HL-60 (cell line): ENCODE measurements at regions not wholly inside any gene's neighbourhood (a gene's known extent, or its start where the extent isn't known, plus 50 kb on each side); places are given as distances from the start of the nearest gene placed in this dataset.

Experiments used
- CTCF ChIP-seq: IDR thresholded peaks from one replicate; pipeline ENCODE4 v1.5.1; 2011; ENCODE audit warnings: low read length, control low read depth, inconsistent platforms; ENCODE audit not compliant: insufficient read depth
- GABPA ChIP-seq: IDR thresholded peaks from 2 replicates; pipeline ENCODE4 v1.6.1; 2012; ENCODE audit warnings: low read depth
- POLR2AphosphoS5 ChIP-seq: IDR thresholded peaks from 2 replicates; pipeline ENCODE4 v1.6.1; 2012; ENCODE audit warnings: low read depth
- REST ChIP-seq: IDR thresholded peaks from 2 replicates; pipeline ENCODE4 v1.6.1; 2012; ENCODE audit warnings: low read depth; ENCODE audit not compliant: insufficient replicate concordance
- SPI1 ChIP-seq: IDR thresholded peaks from 2 replicates; pipeline ENCODE4 v1.6.1; 2012; ENCODE audit warnings: low read depth, mild to moderate bottlenecking, borderline replicate concordance

GRCh38 chr15:69533522-69533921, 80.9 kb downstream of the RPLP1 start:
- TF ChIP-seq POLR2AphosphoS5 = no peak
- no peak for TF ChIP-seq CTCF
- TF ChIP-seq REST = no peak
- no peak for TF ChIP-seq GABPA
- no peak for TF ChIP-seq SPI1
